RCC 7860 (cell line): ENCODE measurements at regions not wholly inside any gene's neighbourhood (a gene's known extent, or its start where the extent isn't known, plus 50 kb on each side); places are given as distances from the start of the nearest gene placed in this dataset.

Source experiments
- DNase-seq: peaks from one replicate; pipeline ENCODE4 v3.0.0-alpha.2; 2015; ENCODE audit warnings: low spot score
- FAIRE-seq: peaks from 2 replicates; lab custom pipeline; 2012; peaks lifted over from hg19 to GRCh38; lab: Jason Lieb, UNC

- DNase-seq, result no peak
- FAIRE-seq, result no peak
These were observed 362.5 kb upstream of the TNP1 start for GRCh38 chr2:217222309-217222910.

- no peak for FAIRE-seq
- DNase-seq, result no peak
These were observed 360.6 kb upstream of the TNP1 start for GRCh38 chr2:217220228-217221013.

- no peak for FAIRE-seq
- DNase-seq, result no peak
These were observed 359.3 kb upstream of the TNP1 start for GRCh38 chr2:217219164-217219520.

GRCh38 chr2:217218269-217219163, 358.7 kb upstream of the TNP1 start:
- DNase-seq (peak; percentile 50), FAIRE-seq (no peak)

GRCh38 chr2:217216982-217217381, 357.1 kb upstream of the TNP1 start:
- DNase-seq, result no peak
- no peak for FAIRE-seq

- DNase-seq, result no peak
These were observed 356.5 kb upstream of the TNP1 start for GRCh38 chr2:217216316-217216715.

GRCh38 chr2:217215877-217216276, 356.0 kb upstream of the TNP1 start:
- FAIRE-seq (no peak), DNase-seq (peak; percentile 57)

More at GRCh38 chr2:217216316-217216715, 356.5 kb upstream of the TNP1 start:
- FAIRE-seq, result no peak

- FAIRE-seq, result no peak
- no peak for DNase-seq
These were observed 349.0 kb upstream of the TNP1 start for GRCh38 chr2:217208867-217209266.

- no peak for DNase-seq
- FAIRE-seq, result no peak
These were observed 347.8 kb upstream of the TNP1 start for GRCh38 chr2:217207699-217208010.

- no peak for DNase-seq
- FAIRE-seq, result no peak
These were observed 347.2 kb upstream of the TNP1 start for GRCh38 chr2:217206907-217207698.

GRCh38 chr2:217206016-217206725, 346.3 kb upstream of the TNP1 start:
- FAIRE-seq (no peak), DNase-seq (no peak)

GRCh38 chr2:217204358-217204757, 344.5 kb upstream of the TNP1 start:
- FAIRE-seq, result no peak

GRCh38 chr2:217203086-217203485, 343.2 kb upstream of the TNP1 start:
- FAIRE-seq, result no peak

More at GRCh38 chr2:217204358-217204757, 344.5 kb upstream of the TNP1 start:
- DNase-seq, result no peak

GRCh38 chr2:217199255-217199630, 339.4 kb upstream of the TNP1 start:
- no peak for FAIRE-seq
- no peak for DNase-seq

More at GRCh38 chr2:217203086-217203485, 343.2 kb upstream of the TNP1 start:
- DNase-seq, result no peak

GRCh38 chr2:217195658-217196446, 336.0 kb upstream of the TNP1 start:
- no peak for FAIRE-seq

GRCh38 chr2:217195016-217195415, 335.2 kb upstream of the TNP1 start:
- FAIRE-seq (no peak), DNase-seq (no peak)

More at GRCh38 chr2:217195658-217196446, 336.0 kb upstream of the TNP1 start:
- DNase-seq, result no peak

- no peak for FAIRE-seq
- no peak for DNase-seq
These were observed 333.8 kb upstream of the TNP1 start for GRCh38 chr2:217193431-217194340.

GRCh38 chr2:217192366-217192765, 332.5 kb upstream of the TNP1 start:
- no peak for FAIRE-seq
- no peak for DNase-seq
